Fibroblast of mammary gland (primary cell): ENCODE measurements at regions not wholly inside any gene's neighbourhood (a gene's known extent, or its start where the extent isn't known, plus 50 kb on each side); places are given as distances from the start of the nearest gene placed in this dataset.
"Not testable (repeated sequence)": the region's sequence is repeated elsewhere in the genome, so short reads cannot be mapped to it uniquely, and the experiment has no call there.

Experiments
- DNase-seq: peaks from one replicate; pipeline ENCODE4 v3.0.0-alpha.2; 2010; ENCODE audit warnings: low read depth
- H3K4me3 ChIP-seq: 2 replicates; pipeline ENCODE4 v1.5.1; 2011; ENCODE audit warnings: low read depth, mild to moderate bottlenecking, low read length, moderate library complexity; ENCODE audit not compliant: control insufficient read depth
- CTCF ChIP-seq: conservative IDR thresholded peaks from 2 replicates; pipeline ENCODE4 v1.5.1; 2011; ENCODE audit warnings: low read depth, low read length, inconsistent platforms; ENCODE audit not compliant: control insufficient read depth, insufficient read depth

- no peak overlapping the region for H3K4me3 ChIP-seq
- TF ChIP-seq CTCF: no peak
These were observed 352.7 kb upstream of the CD180 start for GRCh38 chr5:67549296-67549618.

GRCh38 chr5:67548520-67549295, 352.1 kb upstream of the CD180 start:
- no peak overlapping the region for H3K4me3 ChIP-seq
- TF ChIP-seq CTCF: no peak
- no peak for DNase-seq

More at GRCh38 chr5:67549296-67549618, 352.7 kb upstream of the CD180 start:
- no peak for DNase-seq

DNA sequence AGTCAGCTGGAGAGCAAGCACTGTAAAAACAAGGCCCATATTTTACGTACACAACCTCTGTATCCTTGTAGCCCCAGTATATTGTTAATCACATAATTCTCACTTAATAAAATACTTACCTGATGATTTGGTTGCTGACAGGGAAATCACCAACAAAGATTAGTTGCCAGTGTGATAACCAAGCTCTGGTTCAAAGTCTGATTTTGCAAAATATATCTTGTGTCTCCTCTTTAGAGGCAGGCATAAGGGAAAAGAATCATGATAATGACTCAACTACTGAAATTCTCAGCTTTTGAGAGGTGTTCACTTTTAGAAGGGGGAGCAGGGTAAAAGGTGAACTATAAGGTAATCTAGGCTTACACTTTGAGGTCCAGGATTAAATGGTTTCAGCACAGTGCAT, 351.1 kb upstream of the CD180 start:
- no peak for TF ChIP-seq CTCF
- DNase-seq: no peak
- H3K4me3 ChIP-seq: no peak overlapping the region

GRCh38 chr5:67544942-67545341, 348.3 kb upstream of the CD180 start:
- not testable (repeated sequence) for DNase-seq, H3K4me3 ChIP-seq

GRCh38 chr5:67543720-67544270, 347.2 kb upstream of the CD180 start:
- no peak overlapping the region for H3K4me3 ChIP-seq
- DNase-seq: peak; percentile 85
- TF ChIP-seq CTCF: no peak

- TF ChIP-seq CTCF: no peak
- DNase-seq: no peak
- H3K4me3 ChIP-seq: no peak overlapping the region
These were observed 345.9 kb upstream of the CD180 start for GRCh38 chr5:67542479-67542878.

DNA sequence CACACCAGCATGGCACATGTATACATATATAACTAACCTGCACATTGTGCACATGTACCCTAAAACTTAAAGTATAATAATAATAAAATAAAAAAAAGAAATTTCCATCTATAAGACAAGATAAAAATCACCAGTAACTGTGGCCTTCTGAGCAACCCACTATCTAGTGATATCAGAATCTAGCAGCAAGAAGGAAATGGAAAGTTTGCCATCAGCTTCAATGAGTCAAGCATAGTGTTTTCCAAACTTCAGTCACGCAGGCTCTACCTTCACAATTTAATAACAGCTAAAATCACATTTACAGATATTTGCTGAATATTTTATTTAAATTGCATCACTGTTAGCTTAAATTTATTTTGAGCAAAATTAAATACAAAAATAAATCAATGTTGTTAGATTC, 345.3 kb upstream of the CD180 start:
- no peak for TF ChIP-seq CTCF
- no peak for DNase-seq
- H3K4me3 ChIP-seq: no peak overlapping the region
